SU-DHL-6 (cell line): ENCODE measurements at regions not wholly inside any gene's neighbourhood (a gene's known extent, or its start where the extent isn't known, plus 50 kb on each side); places are given as distances from the start of the nearest gene placed in this dataset.

Experiments used
- H2AFZ ChIP-seq: fragments of 200-600 bp; sonication (generic); 2 replicates; pipeline ENCODE4 v1.6.1; 2014; ENCODE audit warnings: low read depth, mild to moderate bottlenecking, moderate library complexity, mixed read lengths, antibody characterized with exemption, low read length; ENCODE audit not compliant: severe bottlenecking
- H3F3A ChIP-seq: fragments of 200-600 bp; shearing (Covaris generic); 2 replicates; pipeline ENCODE4 v1.6.0; 2016; ENCODE audit warnings: antibody characterized with exemption, mild to moderate bottlenecking; ENCODE audit not compliant: insufficient read depth
- H3K27ac ChIP-seq: fragments of 200-600 bp; sonication (generic); 2 replicates; pipeline ENCODE4 v1.5.1; 2016; ENCODE audit warnings: low read depth, mild to moderate bottlenecking, low read length, moderate library complexity, mixed read lengths
- H3K27me3 ChIP-seq: fragments of 200-600 bp; sonication (generic), shearing (Covaris generic); 2 replicates; pipeline ENCODE4 v1.6.0; 2014; ENCODE audit warnings: mild to moderate bottlenecking, low read length
- H3K36me3 ChIP-seq: fragments of 200-600 bp; sonication (generic); 2 replicates; pipeline ENCODE4 v1.6.1; 2014; ENCODE audit warnings: mild to moderate bottlenecking, low read length, mixed read lengths
- H3K4me2 ChIP-seq: fragments of 300-600, 200-600 bp; shearing (Covaris generic), sonication (generic); 2 replicates; pipeline ENCODE4 v1.6.0; 2014; ENCODE audit warnings: low read length, low read depth, mild to moderate bottlenecking; ENCODE audit not compliant: poor library complexity, severe bottlenecking
- H3K4me3 ChIP-seq: fragments of 200-600 bp; sonication (generic); 2 replicates; pipeline ENCODE4 v1.5.1; 2014; ENCODE audit warnings: antibody characterized with exemption, low read length, mild to moderate bottlenecking, mixed read lengths; ENCODE audit not compliant: insufficient read depth, poor library complexity, severe bottlenecking
- H3K79me2 ChIP-seq: fragments of 200-600 bp; sonication (generic); 2 replicates; pipeline ENCODE4 v1.6.1; 2014; ENCODE audit warnings: mild to moderate bottlenecking, low read length, moderate library complexity; ENCODE audit not compliant: insufficient read depth
- H3K9ac ChIP-seq: fragments of 200-600 bp; sonication (generic); 2 replicates; pipeline ENCODE4 v1.7.0; 2014; ENCODE audit warnings: mild to moderate bottlenecking, low read length
- H3K9me2 ChIP-seq: fragments of 200-600 bp; sonication (generic); replicated peaks from 2 replicates; pipeline ENCODE4 v1.6.1; 2014; ENCODE audit warnings: low read length; ENCODE audit not compliant: insufficient read depth
- H3K9me3 ChIP-seq: fragments of 200-600 bp; sonication (generic); 2 replicates; pipeline ENCODE4 v1.6.1; 2014; ENCODE audit warnings: low read length, mixed read lengths; ENCODE audit not compliant: insufficient read depth
- H4K20me1 ChIP-seq: fragments of 200-600 bp; sonication (generic); 2 replicates; pipeline ENCODE4 v1.6.1; 2014; ENCODE audit warnings: low read depth, mild to moderate bottlenecking, antibody characterized with exemption, low read length, moderate library complexity, mixed read lengths
- CTCF ChIP-seq: fragments of 200-600 bp; sonication (generic); IDR thresholded peaks from one replicate; pipeline ENCODE4 v1.5.1; 2017; ENCODE audit warnings: antibody characterized with exemption, mild to moderate bottlenecking, low read length, moderate library complexity; ENCODE audit not compliant: insufficient read depth, poor library complexity, severe bottlenecking
- EZH2phosphoT487 ChIP-seq: fragments of 200-600 bp; sonication (generic), shearing (Covaris generic); conservative IDR thresholded peaks from 2 replicates; pipeline ENCODE4 v1.6.1; 2018; ENCODE audit warnings: mild to moderate bottlenecking, antibody characterized with exemption, low read length, moderate library complexity, mixed read lengths

- no peaks in the 10 kb centered on the region for H3K27me3 ChIP-seq
- no peaks in the 10 kb centered on the region for H3F3A ChIP-seq
- H2AFZ ChIP-seq = no peak overlapping the region
- no peak overlapping the region for H3K4me3 ChIP-seq
- no peak for TF ChIP-seq EZH2phosphoT487
- no peak for TF ChIP-seq CTCF
- H3K9me2 ChIP-seq = no peaks in the 10 kb centered on the region
- H3K9ac ChIP-seq = no peak overlapping the region
- no peak overlapping the region for H3K4me2 ChIP-seq
- no peaks in the 10 kb centered on the region for H3K9me3 ChIP-seq
- no peaks in the 10 kb centered on the region for H3K79me2 ChIP-seq
- no peak overlapping the region for H3K27ac ChIP-seq
- H3K36me3 ChIP-seq = no peaks in the 10 kb centered on the region
- H4K20me1 ChIP-seq = no peaks in the 10 kb centered on the region
Measured at GRCh38 chr2:138324068-138324771, 177.3 kb upstream of the SPOPL start.

- Histone ChIP-seq H3K9me2 (no peaks in the 10 kb centered on the region), H3F3A (no peaks in the 10 kb centered on the region), H3K9ac (no peak overlapping the region), H3K79me2 (no peaks in the 10 kb centered on the region), H3K4me2 (no peak overlapping the region), H3K27me3 (no peaks in the 10 kb centered on the region), H4K20me1 (no peaks in the 10 kb centered on the region), H3K4me3 (no peak overlapping the region), H3K27ac (no peak overlapping the region), H3K9me3 (no peaks in the 10 kb centered on the region), H2AFZ (no peak overlapping the region), H3K36me3 (no peaks in the 10 kb centered on the region)
- TF ChIP-seq CTCF = no peak
- no peak for TF ChIP-seq EZH2phosphoT487
Measured at GRCh38 chr2:138327967-138328366, 173.6 kb upstream of the SPOPL start.

GRCh38 chr2:138329162-138329561 is 172.4 kb upstream of the SPOPL start:
- Histone ChIP-seq H3K79me2 (no peaks in the 10 kb centered on the region), H4K20me1 (no peaks in the 10 kb centered on the region), H3K9me2 (no peaks in the 10 kb centered on the region), H2AFZ (no peak overlapping the region), H3K4me2 (no peak overlapping the region), H3K27ac (no peak overlapping the region), H3F3A (no peaks in the 10 kb centered on the region), H3K4me3 (no peak overlapping the region), H3K36me3 (no peaks in the 10 kb centered on the region), H3K9ac (no peak overlapping the region), H3K9me3 (no peaks in the 10 kb centered on the region), H3K27me3 (no peaks in the 10 kb centered on the region)
- TF ChIP-seq CTCF = no peak
- TF ChIP-seq EZH2phosphoT487 = no peak
